HEK293T (cell line): ENCODE measurements at regions not wholly inside any gene's neighbourhood (a gene's known extent, or its start where the extent isn't known, plus 50 kb on each side); places are given as distances from the start of the nearest gene placed in this dataset.

Source experiments
- CTCF ChIA-PET: fragments of 350-600 bp; formaldehyde crosslinking; extraction: SDS; loops from one replicate; lab custom pipeline; 2021; ENCODE audit warnings: antibody characterized with exemption, inconsistent platforms; lab: Yijun Ruan, JAX
- POLR2A ChIA-PET: fragments of 350-600 bp; formaldehyde crosslinking; extraction: SDS; loops from one replicate; lab custom pipeline; 2020; ENCODE audit warnings: antibody characterized with exemption, inconsistent platforms; lab: Yijun Ruan, JAX
- DNase-seq: peaks from one replicate; pipeline ENCODE4 v3.0.0; 2012; ENCODE audit warnings: mixed read lengths; ENCODE audit errors: extremely low spot score
- ARNT ChIP-seq: fragments of 450-650 bp; IDR thresholded peaks from 2 replicates; pipeline ENCODE4 v1.6.1; 2017; ENCODE audit warnings: mild to moderate bottlenecking
- BHLHE40 ChIP-seq: fragments of 450-650 bp; IDR thresholded peaks from 2 replicates; pipeline ENCODE4 v1.6.1; 2016; ENCODE audit warnings: mild to moderate bottlenecking, moderate library complexity, borderline replicate concordance
- CTBP1 ChIP-seq: fragments of 450-650 bp; IDR thresholded peaks from 2 replicates; pipeline ENCODE4 v1.6.1; 2016; ENCODE audit warnings: borderline replicate concordance
- ELF4 ChIP-seq: fragments of 450-650 bp; IDR thresholded peaks from 2 replicates; pipeline ENCODE4 v1.6.1; 2017; ENCODE audit warnings: antibody characterized with exemption
- FOXA1 ChIP-seq: fragments of 450-650 bp; IDR thresholded peaks from 2 replicates; pipeline ENCODE4 v1.6.1; 2016; ENCODE audit warnings: mild to moderate bottlenecking
- FOXK2 ChIP-seq: fragments of 450-650 bp; IDR thresholded peaks from 2 replicates; pipeline ENCODE4 v1.6.1; 2016; ENCODE audit warnings: mild to moderate bottlenecking
- FOXM1 ChIP-seq: fragments of 450-650 bp; IDR thresholded peaks from 2 replicates; pipeline ENCODE4 v1.6.1; 2017; ENCODE audit warnings: mild to moderate bottlenecking, borderline replicate concordance
- HDGF ChIP-seq: fragments of 450-650 bp; IDR thresholded peaks from 2 replicates; pipeline ENCODE4 v1.6.1; 2017; ENCODE audit warnings: antibody characterized with exemption, borderline replicate concordance
- L3MBTL2 ChIP-seq: fragments of 450-650 bp; conservative IDR thresholded peaks from 2 replicates; pipeline ENCODE4 v1.6.1; 2016; ENCODE audit warnings: mild to moderate bottlenecking
- LEF1 ChIP-seq: fragments of 450-650 bp; IDR thresholded peaks from 2 replicates; pipeline ENCODE4 v1.6.1; 2017; ENCODE audit warnings: mild to moderate bottlenecking, borderline replicate concordance
- NFRKB ChIP-seq: fragments of 450-650 bp; IDR thresholded peaks from 2 replicates; pipeline ENCODE4 v1.6.1; 2016; ENCODE audit warnings: mild to moderate bottlenecking, moderate library complexity
- SP1 ChIP-seq: fragments of 450-650 bp; IDR thresholded peaks from 2 replicates; pipeline ENCODE4 v1.6.1; 2017
- SUZ12 ChIP-seq: fragments of 450-650 bp; IDR thresholded peaks from 2 replicates; pipeline ENCODE4 v1.6.1; 2016; ENCODE audit warnings: mild to moderate bottlenecking
- TARDBP ChIP-seq: fragments of 450-650 bp; IDR thresholded peaks from 2 replicates; pipeline ENCODE4 v1.6.1; 2016
- ZNF384 ChIP-seq: fragments of 450-650 bp; IDR thresholded peaks from 2 replicates; pipeline ENCODE4 v1.6.1; 2016
- TF ChIP-seq, protein P1 (sequence below): fragments of 450-650 bp; IDR thresholded peaks from 2 replicates; pipeline ENCODE4 v1.6.1; 2016

- TF ChIP-seq SP1 (no peak), ELF4 (no peak), TARDBP (no peak), BHLHE40 (no peak), ZNF384 (no peak), SUZ12 (no peak), FOXM1 (no peak), FOXA1 (no peak), FOXK2 (no peak), L3MBTL2 (no peak), LEF1 (no peak)
- TF ChIP-seq, protein P1, sequence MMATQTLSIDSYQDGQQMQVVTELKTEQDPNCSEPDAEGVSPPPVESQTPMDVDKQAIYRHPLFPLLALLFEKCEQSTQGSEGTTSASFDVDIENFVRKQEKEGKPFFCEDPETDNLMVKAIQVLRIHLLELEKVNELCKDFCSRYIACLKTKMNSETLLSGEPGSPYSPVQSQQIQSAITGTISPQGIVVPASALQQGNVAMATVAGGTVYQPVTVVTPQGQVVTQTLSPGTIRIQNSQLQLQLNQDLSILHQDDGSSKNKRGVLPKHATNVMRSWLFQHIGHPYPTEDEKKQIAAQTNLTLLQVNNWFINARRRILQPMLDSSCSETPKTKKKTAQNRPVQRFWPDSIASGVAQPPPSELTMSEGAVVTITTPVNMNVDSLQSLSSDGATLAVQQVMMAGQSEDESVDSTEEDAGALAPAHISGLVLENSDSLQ, result no peak
- CTCF ChIA-PET, result no interaction called here
- POLR2A ChIA-PET, result no interaction called here
- no peak for DNase-seq
These were observed 480.3 kb upstream of the GRIA3 start for GRCh38 chrX:122703762-122704161.

- no peak for DNase-seq
- POLR2A ChIA-PET, result no interaction called here
- CTCF ChIA-PET, result no interaction called here
- TF ChIP-seq L3MBTL2 (no peak), CTBP1 (no peak), BHLHE40 (no peak), HDGF (no peak), SP1 (no peak), ARNT (no peak), ZNF384 (no peak), FOXA1 (no peak), NFRKB (no peak), TARDBP (no peak), FOXK2 (no peak), FOXM1 (no peak), SUZ12 (no peak), ELF4 (no peak), LEF1 (no peak)
- TF ChIP-seq, protein P1, result no peak
These were observed 444.3 kb upstream of the GRIA3 start for GRCh38 chrX:122739770-122740169.

- TF ChIP-seq SUZ12, result no peak
- TF ChIP-seq TARDBP, result no peak
- no peak for TF ChIP-seq ZNF384
- TF ChIP-seq CTBP1, result no peak
- no peak for TF ChIP-seq FOXM1
- no peak for TF ChIP-seq LEF1
- DNase-seq, result no peak
- ChIA-PET POLR2A (no interaction called here), CTCF (no interaction called here)
These were observed 413.5 kb upstream of the GRIA3 start for GRCh38 chrX:122770581-122770980.

- no peak for DNase-seq
- POLR2A ChIA-PET, result no interaction called here
- TF ChIP-seq ARNT (no peak), TARDBP (no peak), ZNF384 (no peak), BHLHE40 (no peak), SUZ12 (no peak), SP1 (no peak), FOXA1 (no peak), NFRKB (no peak), ELF4 (no peak)
- TF ChIP-seq, protein P1, result no peak
- CTCF ChIA-PET, result no interaction called here
These were observed 412.1 kb upstream of the GRIA3 start for GRCh38 chrX:122771933-122772332.

DNA sequence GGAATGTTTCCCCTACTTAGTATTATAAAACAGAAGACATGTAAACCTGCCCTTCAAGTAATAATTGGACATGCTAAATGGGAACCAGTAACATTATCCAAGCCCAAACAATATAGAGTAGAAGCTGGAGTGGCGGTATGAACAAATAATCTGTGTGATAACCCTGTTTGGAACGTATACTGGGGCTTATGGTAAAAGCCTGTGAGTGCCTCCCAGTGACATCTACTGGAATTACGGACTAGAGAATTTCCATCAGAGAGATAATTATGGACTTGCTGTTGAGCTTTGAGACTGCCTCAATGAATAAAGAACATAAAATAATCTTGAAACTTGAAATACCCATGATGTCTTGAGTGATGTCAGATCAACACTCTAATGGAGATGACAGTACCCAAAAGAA, 406.3 kb upstream of the GRIA3 start:
- CTCF ChIA-PET, result no interaction called here
- TF ChIP-seq HDGF (no peak), FOXK2 (no peak), SUZ12 (no peak), SP1 (no peak), LEF1 (no peak), FOXA1 (no peak), ARNT (no peak), L3MBTL2 (no peak), CTBP1 (no peak), BHLHE40 (no peak), ELF4 (no peak), ZNF384 (no peak), TARDBP (no peak), NFRKB (no peak), FOXM1 (no peak)
- TF ChIP-seq, protein P1, result no peak
- POLR2A ChIA-PET, result no interaction called here
- DNase-seq, result no peak

DNA sequence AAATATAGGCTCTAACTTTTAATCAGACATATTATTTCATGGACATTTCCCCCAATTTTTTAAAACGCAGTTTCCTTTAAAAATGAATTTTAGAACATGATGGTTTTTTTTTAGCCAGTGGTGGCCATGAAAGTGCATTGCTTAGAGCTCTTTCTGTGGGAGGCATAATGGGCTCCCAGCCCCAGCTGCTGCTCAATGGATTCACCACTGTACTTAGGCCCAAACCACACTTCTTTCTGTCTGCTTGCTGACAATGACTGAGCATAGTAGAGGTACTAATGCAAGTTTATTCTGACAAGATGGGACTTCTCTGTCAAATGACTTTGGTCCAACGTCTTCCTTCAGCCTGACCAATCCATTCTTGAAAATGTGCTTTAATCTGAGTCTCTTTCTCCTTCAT, 400.2 kb upstream of the GRIA3 start:
- POLR2A ChIA-PET, result no interaction called here
- TF ChIP-seq TARDBP (no peak), CTBP1 (no peak), ARNT (no peak), FOXA1 (no peak), BHLHE40 (no peak), NFRKB (no peak), SP1 (no peak), L3MBTL2 (no peak), ELF4 (no peak), SUZ12 (no peak), HDGF (no peak), FOXK2 (no peak), ZNF384 (no peak), LEF1 (no peak), FOXM1 (no peak)
- TF ChIP-seq, protein P1, result no peak
- DNase-seq, result no peak
- CTCF ChIA-PET, result no interaction called here
